HG02763 (cell line): ENCODE measurements at regions not wholly inside any gene's neighbourhood (a gene's known extent, or its start where the extent isn't known, plus 50 kb on each side); places are given as distances from the start of the nearest gene placed in this dataset.

Experiments used
- ATAC-seq: cut with Tn5 transposase; IDR thresholded peaks from one replicate; pipeline ENCODE4 v1.9.1; 2021; ENCODE audit warnings: mild to moderate bottlenecking, moderate library complexity; ENCODE audit not compliant: unreplicated experiment

DNA sequence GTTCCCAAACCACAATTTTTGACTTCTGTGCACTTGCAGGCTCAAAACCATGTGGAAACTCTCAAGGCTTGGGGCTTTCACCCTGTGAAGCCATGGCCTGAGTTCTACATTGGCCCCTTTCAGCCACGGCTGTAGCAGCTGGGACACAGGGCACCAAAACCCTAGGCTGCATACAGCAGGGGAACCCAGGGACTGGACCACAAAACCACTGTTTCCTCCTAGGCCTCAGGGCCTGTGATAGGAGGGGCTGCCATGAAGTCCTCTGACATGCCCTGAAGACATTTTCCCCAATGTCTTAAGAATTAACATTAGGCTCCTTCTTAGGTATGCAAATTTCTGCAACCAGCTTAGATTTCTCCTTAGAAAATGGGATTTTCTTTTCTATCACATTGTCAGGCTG is 312.1 kb upstream of the TUSC1 start:
- no peak for ATAC-seq

DNA sequence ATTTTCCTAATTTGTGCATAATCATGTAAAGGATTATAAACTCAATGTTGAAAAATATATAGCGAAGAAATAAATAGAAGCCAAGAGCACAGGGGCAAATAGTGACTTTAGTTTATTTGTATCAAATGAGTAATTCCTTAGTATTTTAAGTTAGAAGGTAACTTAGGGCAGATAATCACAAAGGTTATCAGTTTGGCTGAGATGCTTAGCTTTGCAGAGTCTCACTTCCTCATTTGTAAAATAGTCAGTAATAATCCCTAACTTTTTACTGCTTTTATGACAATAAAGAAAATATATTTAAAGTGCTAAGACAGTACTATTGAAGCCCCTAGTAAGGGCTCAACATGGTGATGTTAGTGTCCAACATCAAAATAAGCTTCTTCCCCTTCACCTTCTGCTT is 297.4 kb upstream of the TUSC1 start:
- no peak for ATAC-seq

DNA sequence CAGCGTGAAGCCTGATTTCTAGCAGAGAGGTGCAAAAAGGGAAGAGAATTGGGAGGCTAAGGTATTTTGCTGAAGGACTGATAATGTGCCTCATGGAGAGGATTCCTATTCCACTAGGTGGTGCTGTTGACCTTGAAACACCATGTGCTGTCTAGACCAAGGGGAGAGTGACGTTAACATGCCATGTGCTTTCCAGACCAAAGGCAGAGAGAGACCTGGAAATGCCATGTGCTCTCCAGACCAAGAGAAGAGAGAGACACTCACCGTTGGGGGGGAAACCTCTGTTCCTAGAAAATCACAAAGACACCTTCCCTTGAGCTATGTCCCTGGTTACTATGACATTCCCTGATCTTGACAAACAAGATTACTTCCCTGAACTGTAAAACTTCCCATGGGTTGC is 286.0 kb upstream of the TUSC1 start:
- ATAC-seq: no peak

GRCh38 chr9:25960178-25960577 is 281.9 kb upstream of the TUSC1 start:
- ATAC-seq: no peak

- ATAC-seq: no peak
These were observed 276.0 kb upstream of the TUSC1 start for GRCh38 chr9:25954209-25954608.

GRCh38 chr9:25948182-25948581 is 269.9 kb upstream of the TUSC1 start:
- ATAC-seq: no peak

DNA sequence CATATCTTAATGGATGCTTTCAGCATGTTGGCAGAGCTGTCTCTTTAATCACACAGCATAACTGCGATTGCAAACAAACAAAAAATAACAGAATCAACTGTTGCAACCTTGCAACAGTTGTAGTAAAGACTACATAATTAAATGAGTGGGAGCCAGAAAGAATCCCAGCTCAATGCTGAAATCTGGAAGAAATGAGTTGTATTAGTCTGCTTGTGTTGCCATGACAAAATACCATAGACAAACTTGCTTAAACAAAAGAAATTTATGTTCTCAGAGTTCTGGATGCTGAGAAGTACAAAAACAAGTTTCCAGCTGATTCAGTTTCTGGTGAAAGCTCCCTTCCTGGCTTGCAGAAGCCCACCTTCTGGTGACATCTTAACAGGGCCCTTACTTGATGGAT is 260.9 kb upstream of the TUSC1 start:
- ATAC-seq: no peak

DNA sequence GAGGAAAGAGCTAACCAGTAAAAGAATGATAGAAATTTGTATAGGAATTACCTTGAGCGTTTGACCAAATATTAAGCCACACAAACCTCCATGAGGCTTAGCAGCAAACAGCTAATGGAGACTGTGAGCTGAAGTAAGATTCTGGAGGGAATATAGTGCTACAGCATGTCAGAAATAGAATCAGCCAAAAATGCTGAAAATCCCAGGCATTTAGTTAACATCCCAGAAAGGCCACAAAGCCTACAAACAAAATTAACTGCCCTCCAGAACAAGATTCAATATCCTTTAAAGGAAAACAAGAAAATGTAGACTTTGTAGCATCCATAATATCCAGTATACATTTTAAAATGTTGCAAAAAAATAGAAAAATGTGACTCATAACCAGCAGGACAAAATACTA is 257.8 kb upstream of the TUSC1 start:
- ATAC-seq: no peak

DNA sequence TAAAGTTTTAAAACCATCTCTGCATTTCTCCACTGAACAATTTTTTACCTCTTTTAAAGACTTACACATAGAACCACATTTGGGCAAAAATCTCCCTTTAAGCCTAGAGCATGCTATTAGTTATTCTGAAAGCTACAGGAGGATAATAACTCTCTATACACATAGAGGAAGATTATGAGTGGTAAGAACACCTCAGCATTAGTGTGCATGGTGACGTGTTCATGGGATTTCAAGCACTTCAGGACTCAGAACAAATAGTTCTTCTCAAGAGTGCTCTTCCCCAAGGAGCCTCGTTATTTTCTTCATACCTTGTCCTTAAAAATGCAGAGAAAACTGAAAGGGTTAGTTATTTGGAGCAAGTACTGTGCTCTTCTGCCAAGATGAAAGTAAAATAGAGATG is 256.9 kb upstream of the TUSC1 start:
- ATAC-seq: no peak

DNA sequence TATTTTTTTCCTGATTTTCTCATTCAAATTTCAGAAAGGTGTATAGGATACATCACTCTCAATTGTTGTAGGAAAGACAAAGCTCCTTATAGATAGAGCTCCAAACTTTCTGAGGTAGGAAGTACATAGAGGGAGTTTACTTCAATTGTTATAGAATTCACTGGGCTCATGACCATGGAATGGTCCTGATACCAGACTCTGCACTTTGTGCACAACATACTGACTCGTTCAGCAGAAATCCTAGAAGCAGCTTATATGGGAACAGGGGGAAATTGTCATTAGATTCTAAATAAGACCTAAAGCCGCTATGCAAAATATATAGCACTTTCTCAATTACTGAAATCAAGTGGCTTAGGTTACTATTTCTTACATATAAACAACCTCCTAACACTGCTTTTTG is 240.5 kb upstream of the TUSC1 start:
- no peak for ATAC-seq

DNA sequence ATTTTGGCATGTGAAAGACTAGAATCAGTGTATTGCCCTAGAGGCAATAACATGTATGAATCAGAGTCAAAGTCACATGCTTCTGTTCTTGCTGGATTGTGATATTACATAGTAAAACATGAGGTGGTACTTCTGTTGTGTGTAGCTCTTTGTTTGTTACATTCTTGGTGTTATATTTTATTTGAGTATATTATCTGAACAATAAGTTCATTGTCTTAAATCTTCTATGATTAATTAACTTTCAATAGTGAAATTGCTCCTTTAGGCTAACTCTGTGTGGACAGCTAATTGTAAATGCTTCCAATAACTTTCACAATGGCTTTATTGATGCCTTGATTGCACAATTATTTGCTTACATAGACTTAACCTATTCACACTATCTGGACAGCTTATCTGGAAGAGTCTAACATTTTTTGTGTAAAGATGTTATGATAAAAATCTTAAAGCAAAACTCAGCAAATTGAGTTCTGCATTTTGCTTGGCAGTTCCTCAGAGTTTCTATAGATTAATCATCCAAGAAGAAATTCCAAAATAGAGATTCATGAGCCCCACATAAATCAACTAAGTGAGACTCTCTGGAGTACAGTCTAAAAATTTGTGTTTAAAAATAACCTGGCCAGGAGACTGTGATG is 239.6 kb upstream of the TUSC1 start:
- no peak for ATAC-seq

DNA sequence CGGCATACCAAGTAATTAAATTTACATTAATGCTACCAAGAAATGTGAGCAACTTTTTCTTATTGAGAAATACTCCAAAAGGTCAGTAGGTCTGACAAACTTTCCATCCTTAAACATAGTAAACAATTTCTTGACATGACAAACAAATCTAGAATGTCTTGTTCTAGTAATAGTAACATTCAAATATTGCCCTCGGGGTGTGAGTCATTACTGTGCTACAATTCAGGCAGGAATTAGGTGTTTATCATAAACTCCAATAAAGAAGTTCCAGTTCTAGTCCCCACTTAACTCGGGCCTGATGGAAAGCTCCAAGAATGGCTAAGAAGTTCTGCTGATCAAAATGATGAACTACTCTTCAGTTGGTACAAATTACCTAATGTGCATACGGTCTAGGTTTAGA is 235.6 kb upstream of the TUSC1 start:
- no peak for ATAC-seq

GRCh38 chr9:25904701-25905100 is 226.5 kb upstream of the TUSC1 start:
- ATAC-seq: no peak

DNA sequence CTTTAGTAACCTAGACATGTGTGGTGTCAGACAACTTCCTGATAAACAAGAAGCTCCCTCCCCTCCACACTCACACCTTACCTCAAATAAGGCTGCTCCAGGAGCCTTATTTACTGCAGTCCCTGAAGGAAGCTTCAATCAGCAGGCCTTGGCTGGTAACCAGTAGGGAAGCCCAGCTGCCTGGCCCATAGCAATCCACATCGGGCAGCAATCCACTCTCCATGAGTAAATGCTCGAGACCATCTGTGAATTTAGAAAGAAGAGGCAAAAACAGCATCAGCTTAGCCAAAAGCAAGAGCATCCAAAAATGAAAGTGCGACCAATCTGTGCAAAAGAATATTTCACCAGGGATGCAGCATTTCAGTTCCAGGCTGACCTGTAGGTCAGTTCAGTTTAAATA is 213.3 kb upstream of the TUSC1 start:
- no peak for ATAC-seq

GRCh38 chr9:25889661-25890060 is 211.4 kb upstream of the TUSC1 start:
- no peak for ATAC-seq

- no peak for ATAC-seq
These were observed 198.0 kb upstream of the TUSC1 start for GRCh38 chr9:25876248-25876647.

- ATAC-seq: no peak
These were observed 186.3 kb upstream of the TUSC1 start for GRCh38 chr9:25864509-25864908.

DNA sequence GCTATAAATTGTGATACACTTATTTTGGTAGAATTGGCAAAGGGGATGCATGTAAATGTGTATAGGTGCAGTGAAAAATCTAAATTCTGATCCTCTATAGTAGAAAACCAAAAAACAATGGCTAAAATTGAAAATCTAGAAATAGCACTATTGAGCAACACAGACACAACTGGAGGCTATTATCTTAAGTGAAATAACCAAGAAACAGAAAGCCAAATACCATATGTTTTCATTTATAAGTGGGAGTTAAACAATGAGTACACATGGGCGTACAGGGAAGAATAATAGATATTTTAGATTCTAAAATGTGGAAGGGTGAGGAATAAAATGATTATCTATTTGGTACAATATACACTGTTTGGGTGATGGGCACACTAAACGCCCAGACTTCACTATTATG is 183.2 kb upstream of the TUSC1 start:
- ATAC-seq: no peak

GRCh38 chr9:25857147-25857546 is 178.9 kb upstream of the TUSC1 start:
- ATAC-seq: no peak

- no peak for ATAC-seq
These were observed 172.6 kb upstream of the TUSC1 start for GRCh38 chr9:25850803-25851202.

DNA sequence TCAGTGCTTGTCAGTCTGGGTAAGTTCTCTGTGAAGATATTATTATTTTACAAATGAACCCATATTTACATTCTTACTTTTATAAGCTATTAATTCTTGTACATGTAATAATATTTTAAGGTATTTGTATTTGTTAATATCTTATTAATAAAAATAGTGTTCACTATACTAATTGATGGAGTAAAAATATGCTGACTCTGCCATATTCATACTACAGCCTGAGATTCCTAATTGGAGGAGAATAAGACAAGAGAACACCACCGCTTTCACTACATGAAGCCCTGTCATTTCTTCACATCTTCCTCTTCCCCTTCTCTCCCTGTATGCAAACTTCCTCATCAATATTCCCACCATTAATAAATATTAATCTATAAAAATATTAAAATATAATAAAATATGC is 167.6 kb upstream of the TUSC1 start:
- ATAC-seq: no peak

DNA sequence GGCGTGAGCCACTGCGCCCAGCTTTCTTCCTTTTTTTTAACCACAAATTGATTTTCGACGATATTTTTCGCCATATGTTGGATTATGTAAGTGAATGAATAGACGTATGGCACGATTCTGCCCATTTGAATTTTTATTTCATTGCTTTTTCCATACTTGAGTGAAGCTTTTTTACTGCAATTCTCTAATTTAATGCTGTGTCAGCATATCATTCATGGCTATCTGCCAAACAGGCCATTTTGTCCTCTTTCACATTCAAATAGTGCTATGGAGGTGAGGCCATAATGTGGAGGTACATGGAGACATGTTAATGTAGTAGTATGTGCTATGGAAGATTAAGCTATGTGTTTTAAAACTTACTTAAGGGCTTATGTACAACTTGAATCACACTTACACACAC is 152.1 kb upstream of the TUSC1 start:
- ATAC-seq: no peak

DNA sequence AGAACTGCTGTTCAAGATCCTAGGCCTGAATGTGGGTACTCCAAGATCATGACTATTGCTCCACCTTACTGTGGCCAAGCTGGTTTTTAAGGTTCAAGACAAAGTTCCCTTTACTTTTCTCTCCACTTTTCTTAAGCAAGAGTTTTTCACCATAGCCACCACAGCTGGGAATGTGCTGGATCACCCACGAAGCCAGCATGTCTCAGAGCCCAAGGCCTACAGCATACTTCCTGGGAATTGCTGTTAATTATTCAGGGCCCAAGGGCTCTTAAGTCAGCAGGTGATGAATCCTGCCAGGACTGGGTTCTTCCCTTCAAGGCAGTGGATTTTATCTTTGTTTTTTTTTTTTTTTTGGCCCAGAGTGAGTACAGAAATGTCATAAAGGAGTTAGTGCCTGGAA is 149.4 kb upstream of the TUSC1 start:
- no peak for ATAC-seq

DNA sequence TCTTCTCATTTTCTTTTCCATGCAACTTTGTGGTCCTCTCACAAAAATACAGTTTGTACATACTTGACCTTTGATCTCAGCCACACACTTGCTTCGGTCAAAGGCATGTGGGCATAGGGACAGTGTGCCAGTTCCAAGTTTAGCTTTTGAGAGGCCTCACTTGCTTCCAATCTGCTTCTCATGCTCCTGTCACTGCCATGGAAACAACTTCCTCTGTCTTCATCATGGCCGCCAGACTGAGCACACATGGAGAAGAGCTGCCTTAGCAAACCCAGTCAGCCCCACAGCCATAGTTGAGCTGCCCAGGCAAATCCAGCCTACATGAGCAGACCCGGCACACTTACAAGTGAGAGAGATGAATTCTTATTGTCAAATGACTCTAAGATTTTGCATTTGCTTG is 138.2 kb upstream of the TUSC1 start:
- no peak for ATAC-seq
